Psoas muscle (tissue), 7 donors: ENCODE measurements at regions not wholly inside any gene's neighbourhood (a gene's known extent, or its start where the extent isn't known, plus 50 kb on each side); places are given as distances from the start of the nearest gene placed in this dataset.
"Not testable (repeated sequence)": the region's sequence is repeated elsewhere in the genome, so short reads cannot be mapped to it uniquely, and the experiment has no call there.

Experiments
- ATAC-seq, 4 donors: fragments of 200-7000 bp; cut with Tn5 transposase; one replicate each; pipeline ENCODE4 v1.9.1; 2020; ENCODE audit warnings: moderate library complexity in 3 of 4, mild to moderate bottlenecking in 2 of 4
- DNase-seq, 2 donors: peaks; one replicate each; pipeline ENCODE4 v3.0.0-alpha.2; 2020
- H3K27ac ChIP-seq: fragments of 200-600 bp; one replicate; pipeline ENCODE4 v1.8.0; 2022
- H3K27me3 ChIP-seq, 3 donors: fragments of 200-600 bp in 1 of 3; one replicate each; pipeline versions ENCODE4 v1.6.1 to v1.8.0; 2013 to 2022; ENCODE audit warnings: low read length in 2 of 3, mild to moderate bottlenecking in 2 of 3, moderate library complexity in 1 of 3; ENCODE audit not compliant: insufficient read depth in 3 of 3
- H3K36me3 ChIP-seq, 2 donors: fragments of 200-600 bp in 1 of 2; one replicate each; pipeline versions ENCODE4 v1.6.1 to v1.8.0; 2013 to 2022; ENCODE audit warnings: low read depth in 1 of 2, mild to moderate bottlenecking in 1 of 2, moderate library complexity in 1 of 2; ENCODE audit not compliant: insufficient read depth in 1 of 2
- H3K4me1 ChIP-seq: fragments of 200-600 bp; one replicate; pipeline ENCODE4 v1.8.0; 2022
- H3K4me3 ChIP-seq: fragments of 200-600 bp; one replicate; pipeline ENCODE4 v1.8.0; 2022; ENCODE audit warnings: mild to moderate bottlenecking
- H3K9me3 ChIP-seq: fragments of 200-600 bp; one replicate; pipeline ENCODE4 v1.8.0; 2022
- CTCF ChIP-seq: fragments of 200-600 bp; IDR thresholded peaks from one replicate; pipeline ENCODE4 v1.8.0; 2022; ENCODE audit warnings: antibody characterized with exemption
- WGBS, 3 donors: extraction: QIAGEN DNeasy Blood & Tissue Kit; methylation state at CpG; one replicate each; pipeline versions ENCODE4 v1.1.6 to v1.1.7; 2013; 5-methylcytosine and 5-hydroxymethylcytosine counted together
- intact Hi-C, 2 donors: fragments of 100-400 bp; cut with DNase I; formaldehyde crosslinking; loops; one replicate each; pipeline versions ENCODE4 v1.11.0 to v1.14.2; 2022
- donor health status: healthy with polysubstance abuse.
- donor health status: DM: no; HTN: no; CAD: no; lungs with moderate emphysema.
- donor health status: Bipolar disorder and iron deficiency.
- donor health status: healthy.
- donor health status: DM: yes; HTN: yes; CAD: no.
- donor health status: DM: no; HTN: no; CAD: no.
- donor health status: DM: yes; HTN: yes; CAD: no.

- H3K36me3 ChIP-seq, H3K9me3 ChIP-seq, H3K27ac ChIP-seq, H3K4me3 ChIP-seq, DNase-seq, H3K4me1 ChIP-seq, intact Hi-C loops, H3K27me3 ChIP-seq, ATAC-seq: not testable (repeated sequence)
- WGBS, 3 donors, result 74 to 84% (median 75%) methylated on average over 13 to 15 of the region's 15 CpGs
Observed at GRCh38 chr4:27075603-27076002, 215.0 kb downstream of the STIM2 start.

- DNase-seq (no peak), ATAC-seq (no peak)
- H3K4me1 ChIP-seq, result no peaks in the 10 kb centered on the region
- no peak overlapping the region for H3K27ac ChIP-seq
- no peak for TF ChIP-seq CTCF
- H3K27me3 ChIP-seq, result peaks cover 2 to 20% (median 4%) of the 10 kb centered on the region in 3 donors
- H3K9me3 ChIP-seq, result no peaks in the 10 kb centered on the region
- intact Hi-C loops, result no loop called here
- no peak overlapping the region for H3K4me3 ChIP-seq
- 47 to 58% (median 53%) methylated on average over 4 of the region's 4 CpGs for WGBS, 3 donors
- no peaks in the 10 kb centered on the region for H3K36me3 ChIP-seq
Observed at GRCh38 chr4:27078934-27079455, 218.4 kb downstream of the STIM2 start.

DNA sequence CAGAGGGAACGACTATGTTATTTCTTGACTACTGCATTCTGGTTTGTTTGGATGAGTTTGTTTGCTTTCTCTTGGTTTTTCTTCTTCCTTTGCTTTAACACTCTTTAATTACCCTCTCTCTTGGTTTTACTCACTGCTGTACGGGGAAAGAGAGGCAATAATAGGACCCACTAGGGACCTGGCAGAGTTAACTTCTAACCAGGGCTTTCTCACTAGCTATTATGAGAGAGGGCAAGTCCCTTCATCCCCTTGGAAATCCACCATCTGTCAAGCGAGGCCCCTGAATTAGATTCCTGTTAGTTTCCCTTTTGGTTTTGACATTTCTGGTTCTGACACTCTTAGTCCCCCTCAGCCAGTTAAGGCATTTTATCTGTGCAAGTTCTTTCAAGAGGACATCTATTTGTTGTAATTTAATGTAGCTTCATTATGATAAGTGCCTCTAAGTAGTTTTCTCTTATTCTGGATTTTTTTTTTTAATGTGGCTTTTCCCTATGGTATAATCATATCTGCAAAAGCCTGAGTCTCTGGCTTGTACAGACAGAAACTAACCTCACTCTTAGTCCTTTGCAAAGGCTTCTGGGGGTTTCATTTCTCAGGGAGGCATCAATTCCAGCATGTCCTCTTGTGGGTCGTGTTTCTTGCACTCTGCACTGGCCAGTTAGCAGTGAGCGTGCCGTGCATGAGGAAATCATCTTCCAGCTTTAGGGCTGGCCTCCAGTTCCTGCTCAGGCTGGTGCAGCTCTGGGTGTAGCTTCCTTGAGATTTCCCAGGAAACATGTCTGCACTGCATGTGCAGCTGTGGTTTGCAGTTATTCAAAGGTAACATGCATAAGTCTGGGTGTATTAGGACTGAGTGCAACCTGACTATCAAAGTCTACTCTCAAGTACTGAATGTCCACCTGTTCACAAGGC, 221.3 kb downstream of the STIM2 start:
- no peak for TF ChIP-seq CTCF
- DNase-seq (no peak), ATAC-seq (no peak)
- H3K4me3 ChIP-seq, result no peak overlapping the region
- H3K4me1 ChIP-seq, result no peaks in the 10 kb centered on the region
- no peaks in the 10 kb centered on the region for H3K36me3 ChIP-seq
- no peaks in the 10 kb centered on the region for H3K9me3 ChIP-seq
- intact Hi-C loops, result no loop called here
- no peak overlapping the region for H3K27ac ChIP-seq
- WGBS, 3 donors, result 29 to 40% (median 30%) methylated on average over 6 of the region's 6 CpGs
- H3K27me3 ChIP-seq, result peaks cover 5 to 48% (median 9%) of the 10 kb centered on the region in 3 donors

DNA sequence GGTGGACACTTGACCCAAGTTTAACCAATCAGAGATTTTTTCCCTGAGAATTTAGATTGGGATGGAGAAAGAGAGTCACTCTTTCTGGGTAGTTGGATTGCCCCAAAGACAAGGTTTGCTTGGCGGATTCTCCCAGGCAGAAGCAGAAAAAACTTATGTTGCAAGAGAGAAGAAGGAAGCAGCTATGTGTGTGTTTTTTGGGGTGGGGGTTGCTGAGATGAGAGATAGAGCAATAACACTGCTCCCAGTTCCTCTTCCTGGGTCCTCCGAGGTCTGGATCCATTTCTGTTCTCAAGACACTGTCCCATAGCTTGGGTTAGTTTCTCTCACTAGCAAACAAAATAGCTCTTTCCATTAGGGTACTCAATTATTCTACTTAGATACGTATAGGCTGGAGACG, 222.1 kb downstream of the STIM2 start:
- intact Hi-C loops, result no loop called here
- H3K27ac ChIP-seq, result no peak overlapping the region
- no peaks in the 10 kb centered on the region for H3K9me3 ChIP-seq
- no peak for ATAC-seq
- DNase-seq, result no peak
- TF ChIP-seq CTCF, result no peak
- no peaks in the 10 kb centered on the region for H3K36me3 ChIP-seq
- H3K4me1 ChIP-seq, result no peaks in the 10 kb centered on the region
- H3K4me3 ChIP-seq, result no peak overlapping the region
- WGBS, 3 donors, result 90 to 93% (median 91%) methylated on average over 4 of the region's 4 CpGs
- peaks cover 5 to 55% (median 9%) of the 10 kb centered on the region in 3 donors for H3K27me3 ChIP-seq

GRCh38 chr4:27084685-27085361, 224.2 kb downstream of the STIM2 start:
- no peak for ATAC-seq
- H3K27ac ChIP-seq, result no peak overlapping the region

More at GRCh38 chr4:27084685-27085361, 224.2 kb downstream of the STIM2 start:
- Histone ChIP-seq H3K4me1 (no peaks in the 10 kb centered on the region), H3K36me3 (no peaks in the 10 kb centered on the region), H3K9me3 (no peaks in the 10 kb centered on the region), H3K4me3 (peak overlapping the region; percentile 37), H3K27me3 (peaks cover 5 to 58% (median 7%) of the 10 kb centered on the region in 3 donors)
- intact Hi-C loops, result no loop called here
- TF ChIP-seq CTCF, result no peak
- 1 to 8% (median 1%) methylated on average over 33 of the region's 33 CpGs for WGBS, 3 donors
- peak in 1 of 2 donors; percentile 27 for DNase-seq
